Parathyroid adenoma (tissue), 2 donors: ENCODE measurements at regions not wholly inside any gene's neighbourhood (a gene's known extent, or its start where the extent isn't known, plus 50 kb on each side); places are given as distances from the start of the nearest gene placed in this dataset.

Experiments used
- H2AFZ ChIP-seq: fragments of 300-600 bp; sonication (generic); one replicate; pipeline ENCODE4 v1.7.0; 2017; ENCODE audit warnings: antibody characterized with exemption, mild to moderate bottlenecking
- H3K27ac ChIP-seq: fragments of 300-600 bp; sonication (generic); one replicate; pipeline ENCODE4 v1.7.0; 2017
- H3K27me3 ChIP-seq: fragments of 300-600 bp; sonication (generic); one replicate; pipeline ENCODE4 v1.7.0; 2017; ENCODE audit warnings: low read length; ENCODE audit not compliant: control insufficient read depth, insufficient read depth
- H3K36me3 ChIP-seq: fragments of 300-600 bp; sonication (generic); one replicate; pipeline ENCODE4 v1.7.0; 2017; ENCODE audit warnings: low read length; ENCODE audit not compliant: control insufficient read depth, insufficient read depth
- H3K4me1 ChIP-seq: fragments of 300-600 bp; sonication (generic); one replicate; pipeline ENCODE4 v1.7.0; 2017; ENCODE audit warnings: control low read depth
- H3K4me2 ChIP-seq: fragments of 300-600 bp; sonication (generic); one replicate; pipeline ENCODE4 v1.7.0; 2017; ENCODE audit warnings: low read length
- H3K4me3 ChIP-seq: fragments of 300-600 bp; sonication (generic); one replicate; pipeline ENCODE4 v1.7.0; 2017; ENCODE audit warnings: low read depth, low read length
- H3K79me2 ChIP-seq: fragments of 300-600 bp; sonication (generic); one replicate; pipeline ENCODE4 v1.7.0; 2017; ENCODE audit warnings: control low read depth
- H3K9ac ChIP-seq: fragments of 300-600 bp; sonication (generic); one replicate; pipeline ENCODE4 v1.7.0; 2017; ENCODE audit warnings: mild to moderate bottlenecking
- H3K9me3 ChIP-seq: fragments of 300-600 bp; sonication (generic); one replicate; pipeline ENCODE4 v1.7.0; 2017; ENCODE audit warnings: low read length; ENCODE audit not compliant: control insufficient read depth
- CTCF ChIP-seq: fragments of 300-600 bp; sonication (generic); IDR thresholded peaks from one replicate; pipeline ENCODE4 v1.7.0; 2017; ENCODE audit warnings: antibody characterized with exemption, mild to moderate bottlenecking
- donor health status: primary hyperparathyroidism.

- Histone ChIP-seq H3K4me2 (no peak overlapping the region), H3K9ac (no peak overlapping the region), H2AFZ (no peak overlapping the region), H3K27ac (no peak overlapping the region), H3K4me3 (no peak overlapping the region), H3K79me2 (no peaks in the 10 kb centered on the region), H3K9me3 (no peaks in the 10 kb centered on the region), H3K27me3 (no peaks in the 10 kb centered on the region), H3K36me3 (no peaks in the 10 kb centered on the region), H3K4me1 (no peaks in the 10 kb centered on the region)
- no peak for TF ChIP-seq CTCF
Measured at GRCh38 chr13:79778741-79779460, 297.9 kb downstream of the NDFIP2 start.

DNA sequence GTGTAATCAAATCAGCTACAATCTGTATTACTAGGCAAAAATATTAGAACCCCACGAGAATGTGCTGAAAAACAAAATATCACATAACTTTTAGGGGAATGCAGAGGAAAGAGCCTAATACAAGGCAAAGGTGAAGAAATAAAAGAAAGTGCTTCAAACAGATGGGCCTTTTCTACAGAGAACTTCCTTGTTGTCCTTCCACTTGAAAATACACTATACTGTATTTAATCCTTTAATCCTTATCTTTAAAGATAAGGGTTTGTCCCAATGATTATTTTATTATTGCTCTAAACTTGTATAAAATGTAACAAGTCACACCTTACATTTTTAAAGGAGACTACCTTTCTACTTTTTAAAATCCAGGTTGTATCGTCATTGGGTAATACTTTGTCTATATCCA is 296.5 kb downstream of the NDFIP2 start:
- Histone ChIP-seq H3K9ac (no peak overlapping the region), H3K79me2 (no peaks in the 10 kb centered on the region), H3K4me3 (no peak overlapping the region), H3K27me3 (no peaks in the 10 kb centered on the region), H2AFZ (no peak overlapping the region), H3K4me2 (no peak overlapping the region), H3K36me3 (no peaks in the 10 kb centered on the region), H3K4me1 (no peaks in the 10 kb centered on the region), H3K9me3 (no peaks in the 10 kb centered on the region), H3K27ac (no peak overlapping the region)
- TF ChIP-seq CTCF: no peak

GRCh38 chr13:79776531-79777295 is 295.8 kb downstream of the NDFIP2 start:
- Histone ChIP-seq H3K27me3 (no peaks in the 10 kb centered on the region), H3K9me3 (no peaks in the 10 kb centered on the region), H3K4me3 (no peak overlapping the region), H3K9ac (no peak overlapping the region), H3K79me2 (no peaks in the 10 kb centered on the region), H3K4me1 (no peaks in the 10 kb centered on the region), H3K27ac (no peak overlapping the region), H3K4me2 (no peak overlapping the region), H3K36me3 (no peaks in the 10 kb centered on the region), H2AFZ (no peak overlapping the region)
- TF ChIP-seq CTCF: no peak

DNA sequence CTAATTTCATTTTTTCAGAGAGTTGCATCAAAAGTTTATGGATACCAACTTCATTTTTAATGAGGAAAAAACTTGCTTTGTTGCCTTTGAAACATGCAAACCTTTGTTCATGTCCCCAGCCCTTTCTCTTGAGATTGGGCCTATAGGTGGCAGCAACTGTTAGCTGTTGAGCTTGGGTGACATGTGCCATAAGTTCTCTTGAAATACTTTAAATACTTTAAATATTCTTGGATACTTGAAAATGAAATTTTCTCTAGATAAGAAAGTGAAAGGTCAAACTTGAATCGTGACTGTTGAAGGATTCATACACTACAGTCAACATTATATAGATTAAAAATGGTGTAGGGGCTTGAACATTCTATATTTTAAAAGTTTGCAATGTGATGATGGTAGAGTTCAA is 294.9 kb downstream of the NDFIP2 start:
- H2AFZ ChIP-seq: no peak overlapping the region
- H3K4me2 ChIP-seq: no peak overlapping the region
- no peaks in the 10 kb centered on the region for H3K79me2 ChIP-seq
- no peaks in the 10 kb centered on the region for H3K4me1 ChIP-seq
- peak; percentile 12 for TF ChIP-seq CTCF
- H3K9ac ChIP-seq: no peak overlapping the region
- H3K4me3 ChIP-seq: no peak overlapping the region
- H3K27me3 ChIP-seq: no peaks in the 10 kb centered on the region
- no peaks in the 10 kb centered on the region for H3K9me3 ChIP-seq
- H3K27ac ChIP-seq: no peak overlapping the region
- no peaks in the 10 kb centered on the region for H3K36me3 ChIP-seq
